GM23248 (cell line): ENCODE measurements at regions not wholly inside any gene's neighbourhood (a gene's known extent, or its start where the extent isn't known, plus 50 kb on each side); places are given as distances from the start of the nearest gene placed in this dataset.

Source experiments
- DNase-seq: peaks from one replicate; pipeline ENCODE4 v3.0.0-alpha.2; 2015
- H2AFZ ChIP-seq: fragments of 200-600 bp; sonication (generic); 2 replicates; pipeline ENCODE4 v1.6.1; 2016; ENCODE audit warnings: antibody characterized with exemption
- H3F3A ChIP-seq: fragments of 200-600 bp; sonication (generic); 2 replicates; pipeline ENCODE4 v1.6.1; 2016; ENCODE audit warnings: mild to moderate bottlenecking, antibody characterized with exemption, mixed run types; ENCODE audit not compliant: insufficient read depth
- H3K27ac ChIP-seq: fragments of 200-600 bp; sonication (generic); 2 replicates; pipeline ENCODE4 v1.5.1; 2016; ENCODE audit warnings: mild to moderate bottlenecking
- H3K27me3 ChIP-seq: fragments of 200-600 bp; sonication (generic); replicated peaks from 2 replicates; pipeline ENCODE4 v1.6.1; 2016; ENCODE audit warnings: mild to moderate bottlenecking; ENCODE audit not compliant: insufficient read depth
- H3K36me3 ChIP-seq: fragments of 200-600 bp; sonication (generic); 2 replicates; pipeline ENCODE4 v1.6.1; 2016; ENCODE audit warnings: low read depth, mild to moderate bottlenecking
- H3K4me1 ChIP-seq: fragments of 200-600 bp; sonication (generic); 2 replicates; pipeline ENCODE4 v1.6.1; 2016; ENCODE audit warnings: mild to moderate bottlenecking; ENCODE audit not compliant: insufficient read depth
- H3K4me2 ChIP-seq: fragments of 200-600 bp; sonication (generic); one replicate; pipeline ENCODE4 v1.6.1; 2016; ENCODE audit warnings: mild to moderate bottlenecking; ENCODE audit not compliant: unreplicated experiment
- H3K4me3 ChIP-seq: fragments of 200-600 bp; sonication (generic); 2 replicates; pipeline ENCODE4 v1.5.1; 2016; ENCODE audit warnings: mild to moderate bottlenecking
- H3K79me2 ChIP-seq: fragments of 200-600 bp; sonication (generic); 2 replicates; pipeline ENCODE4 v1.6.1; 2016; ENCODE audit warnings: mild to moderate bottlenecking; ENCODE audit not compliant: insufficient read depth
- H3K9ac ChIP-seq: fragments of 200-600 bp; sonication (generic); 2 replicates; pipeline ENCODE4 v1.6.1; 2016; ENCODE audit warnings: mild to moderate bottlenecking
- H3K9me2 ChIP-seq: fragments of 200-600 bp; sonication (generic); 2 replicates; pipeline ENCODE4 v1.6.1; 2016; ENCODE audit warnings: mixed run types, mild to moderate bottlenecking, moderate library complexity; ENCODE audit not compliant: insufficient read depth
- H3K9me3 ChIP-seq: fragments of 200-600 bp; sonication (generic); one replicate; pipeline ENCODE4 v1.6.1; 2017; ENCODE audit warnings: low read depth
- H4K20me1 ChIP-seq: fragments of 200-600 bp; sonication (generic); 2 replicates; pipeline ENCODE4 v1.6.0; 2016; ENCODE audit not compliant: insufficient read depth
- EZH2 ChIP-seq: fragments of 200-600 bp; sonication (generic); IDR thresholded peaks from 2 replicates; pipeline ENCODE4 v1.6.1; 2018; ENCODE audit warnings: antibody characterized with exemption, mild to moderate bottlenecking; ENCODE audit not compliant: insufficient read depth, poor library complexity, severe bottlenecking
- EZH2phosphoT487 ChIP-seq: fragments of 200-600 bp; sonication (generic); IDR thresholded peaks from 2 replicates; pipeline ENCODE4 v1.6.1; 2018; ENCODE audit warnings: antibody characterized with exemption, moderate library complexity, mild to moderate bottlenecking, low read depth; ENCODE audit not compliant: insufficient read depth
- WGBS, 2 experiments: methylation state at CpG; one replicate each; pipeline ENCODE4 v1.1.6; 2015 to 2017; ENCODE audit warnings: low lambda C conversion rate in 2 of 2, low coverage in 1 of 2; ENCODE audit errors: missing lambda C conversion rate in 2 of 2; 5-methylcytosine and 5-hydroxymethylcytosine counted together
- in situ Hi-C: fragments of 300-500 bp; cut with MboI; formaldehyde crosslinking; loops from 2 replicates; pipeline ENCODE4 v1.15.0; 2020

DNA sequence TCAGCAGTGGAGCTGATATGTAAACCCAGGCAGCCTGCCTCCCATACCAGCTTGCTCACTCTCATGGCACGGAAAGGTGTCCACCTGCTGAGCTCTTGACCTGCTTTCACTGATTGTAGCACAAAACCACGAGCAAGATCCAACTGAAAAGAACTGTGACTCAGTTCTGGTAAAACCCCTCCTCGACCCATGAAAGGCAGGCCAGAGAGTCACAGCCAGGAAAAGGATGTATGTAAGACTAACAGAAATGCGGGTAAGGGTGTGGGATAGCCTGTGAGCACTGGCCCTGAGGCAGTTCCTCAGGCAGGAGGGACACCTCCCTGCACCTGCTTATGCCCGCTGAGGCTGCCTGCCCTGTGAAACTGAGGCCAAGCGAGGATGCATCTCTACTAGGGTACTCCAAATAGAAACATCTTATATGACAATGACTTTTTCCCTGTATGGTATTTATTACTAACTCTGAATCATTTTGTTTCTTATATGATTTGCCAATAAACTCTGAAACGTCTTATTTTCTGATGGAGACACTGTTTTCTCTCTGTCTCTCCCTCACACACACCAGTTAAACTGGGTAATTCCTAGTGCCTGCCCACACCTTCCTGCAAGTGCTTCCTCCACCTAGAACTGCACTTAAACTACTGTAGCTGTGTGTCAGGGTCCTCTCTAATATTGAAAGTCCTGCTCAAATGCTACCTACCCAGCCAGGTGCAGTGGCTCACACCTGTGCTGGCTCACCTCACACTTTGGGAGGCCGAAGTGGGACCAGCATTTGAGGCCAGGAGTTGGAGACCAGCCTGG is 73.3 kb upstream of the GHITM start:
- TF ChIP-seq EZH2phosphoT487 (no peak), EZH2 (no peak)
- Histone ChIP-seq H3K4me1 (no peaks in the 10 kb centered on the region), H3K27ac (no peak overlapping the region), H3K27me3 (no peaks in the 10 kb centered on the region), H2AFZ (no peak overlapping the region), H3K9ac (no peak overlapping the region), H3K9me3 (no peaks in the 10 kb centered on the region), H3K79me2 (no peaks in the 10 kb centered on the region), H3K36me3 (no peaks in the 10 kb centered on the region), H3K4me2 (no peak overlapping the region), H3K9me2 (no peaks in the 10 kb centered on the region), H4K20me1 (no peaks in the 10 kb centered on the region), H3K4me3 (no peak overlapping the region), H3F3A (no peaks in the 10 kb centered on the region)
- 26 to 28% methylated on average over 8 of the region's 8 CpGs for WGBS, 2 experiments
- in situ Hi-C loops: no loop called here
- DNase-seq: no peak

DNA sequence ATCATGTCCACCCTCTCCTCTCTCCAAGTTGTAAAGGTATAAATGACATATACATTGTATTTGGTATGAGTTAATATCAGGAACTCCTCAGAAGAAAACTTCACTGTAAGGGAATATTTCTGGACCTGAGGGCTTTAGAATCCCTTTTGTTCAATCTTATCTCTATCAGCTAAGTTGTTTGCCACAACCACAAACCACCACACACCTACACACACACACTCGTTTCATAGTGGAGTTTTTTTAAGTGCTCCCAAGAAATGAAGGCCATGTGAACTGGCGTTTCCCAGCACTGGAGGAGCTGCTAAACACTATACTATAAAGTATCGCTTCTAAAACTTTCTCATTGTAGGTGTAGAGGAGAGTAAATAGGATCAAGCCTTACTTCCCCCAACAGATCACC is 64.8 kb upstream of the GHITM start:
- H3F3A ChIP-seq: peaks cover 16% of the 10 kb centered on the region
- no peak overlapping the region for H3K4me2 ChIP-seq
- WGBS, 2 experiments: 67 to 70% methylated on average over 3 of the region's 3 CpGs
- H2AFZ ChIP-seq: no peak overlapping the region
- peaks cover 19% of the 10 kb centered on the region for H3K4me1 ChIP-seq
- H3K4me3 ChIP-seq: no peak overlapping the region
- no peaks in the 10 kb centered on the region for H3K36me3 ChIP-seq
- H4K20me1 ChIP-seq: no peaks in the 10 kb centered on the region
- DNase-seq: no peak
- no peaks in the 10 kb centered on the region for H3K27me3 ChIP-seq
- in situ Hi-C loops: no loop called here
- H3K79me2 ChIP-seq: no peaks in the 10 kb centered on the region
- no peak overlapping the region for H3K9ac ChIP-seq
- no peak overlapping the region for H3K27ac ChIP-seq
- H3K9me2 ChIP-seq: no peaks in the 10 kb centered on the region
- no peaks in the 10 kb centered on the region for H3K9me3 ChIP-seq
- TF ChIP-seq EZH2: no peak
- no peak for TF ChIP-seq EZH2phosphoT487

DNA sequence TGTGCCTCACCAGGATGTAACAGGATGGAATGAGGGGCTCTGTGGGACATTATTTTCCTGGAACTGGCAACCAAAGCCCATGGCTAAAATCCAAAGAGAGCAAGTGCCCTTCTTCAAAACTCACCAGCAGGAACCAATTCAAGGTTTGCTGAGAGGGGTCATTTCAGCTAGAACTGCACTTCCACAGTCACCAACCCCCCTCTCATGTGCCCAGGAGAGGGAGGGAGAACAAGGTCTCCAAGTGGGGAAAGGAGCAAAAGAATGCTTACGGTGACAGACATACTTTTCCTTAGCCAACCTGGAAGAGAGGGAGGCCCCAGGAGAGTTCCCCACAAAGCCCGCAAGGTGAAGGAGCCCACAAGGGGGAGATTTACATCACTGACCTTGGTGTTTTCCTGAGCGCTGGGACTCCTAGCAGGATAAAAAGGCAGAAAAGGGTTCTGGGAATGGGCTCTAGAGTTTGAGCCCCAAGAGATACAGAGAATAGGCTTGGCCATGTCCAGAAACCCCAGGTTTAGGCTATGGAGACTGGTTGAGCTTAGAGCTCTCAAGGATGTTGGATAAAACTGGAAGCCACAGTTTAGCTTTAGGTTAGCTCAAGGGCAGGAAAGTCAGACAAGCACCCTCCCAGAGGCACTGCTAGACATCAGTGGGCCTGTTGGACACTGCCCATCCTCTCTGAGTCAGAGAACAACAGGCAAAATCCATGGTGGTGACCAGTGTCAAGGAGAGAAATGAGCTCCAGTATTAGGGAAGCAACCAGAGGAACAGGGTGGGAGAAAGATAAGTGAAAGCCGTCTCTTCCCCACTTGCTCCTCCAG is 63.9 kb upstream of the GHITM start:
- Histone ChIP-seq H3K4me2 (peak overlapping the region; percentile 71), H3K27ac (peak overlapping the region; percentile 34)

DNA sequence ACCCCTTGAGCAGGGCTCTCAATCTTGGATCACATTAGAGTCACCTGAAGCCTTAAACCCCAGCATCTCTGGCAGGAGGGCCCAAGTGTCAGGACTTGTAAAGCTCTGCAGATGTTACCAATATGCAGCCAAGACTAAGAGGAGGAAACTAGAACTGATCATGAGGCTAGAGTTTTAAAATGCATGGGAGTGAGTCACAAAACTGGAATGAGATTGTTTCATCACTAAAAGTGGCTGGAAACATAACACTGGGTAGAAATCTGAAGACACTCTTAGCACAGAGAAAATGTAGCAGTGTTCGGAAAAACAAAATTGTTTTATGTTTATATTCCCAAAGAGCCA is 63.3 kb upstream of the GHITM start:
- in situ Hi-C loops: no loop called here
- Histone ChIP-seq H4K20me1 (no peaks in the 10 kb centered on the region), H3K79me2 (no peaks in the 10 kb centered on the region), H3K27me3 (no peaks in the 10 kb centered on the region), H3K9me2 (no peaks in the 10 kb centered on the region), H3K27ac (peak overlapping the region; percentile 34), H3K9me3 (no peaks in the 10 kb centered on the region), H2AFZ (peak overlapping the region; percentile 85), H3K4me3 (peak overlapping the region; percentile 38; the same call in 1 of the 2 replicates), H3K4me1 (peaks cover 19% of the 10 kb centered on the region), H3K36me3 (no peaks in the 10 kb centered on the region), H3K9ac (peak overlapping the region; percentile 43), H3F3A (peaks cover 16% of the 10 kb centered on the region), H3K4me2 (peak overlapping the region; percentile 71)
- TF ChIP-seq EZH2phosphoT487 (no peak), EZH2 (no peak)
- peak; percentile 82 for DNase-seq
- WGBS, 2 experiments: 0 to 2% methylated on average over 1 of the region's 1 CpG

More for the DNA sequence above, 63.9 kb upstream of the GHITM start:
- in situ Hi-C loops: no loop called here
- WGBS, 2 experiments: 67 to 68% methylated on average over 4 of the region's 4 CpGs
- no peaks in the 10 kb centered on the region for H3K79me2 ChIP-seq
- H3K36me3 ChIP-seq: no peaks in the 10 kb centered on the region
- H3F3A ChIP-seq: peaks cover 16% of the 10 kb centered on the region
- no peak overlapping the region for H2AFZ ChIP-seq
- no peak overlapping the region for H3K4me3 ChIP-seq
- no peaks in the 10 kb centered on the region for H4K20me1 ChIP-seq
- no peaks in the 10 kb centered on the region for H3K27me3 ChIP-seq
- no peak overlapping the region for H3K9ac ChIP-seq
- no peaks in the 10 kb centered on the region for H3K9me2 ChIP-seq
- no peaks in the 10 kb centered on the region for H3K9me3 ChIP-seq
- peaks cover 19% of the 10 kb centered on the region for H3K4me1 ChIP-seq
- DNase-seq: peak; percentile 58
- TF ChIP-seq EZH2phosphoT487 (no peak), EZH2 (no peak)
